HG03135 (cell line): ENCODE measurements at regions not wholly inside any gene's neighbourhood (a gene's known extent, or its start where the extent isn't known, plus 50 kb on each side); places are given as distances from the start of the nearest gene placed in this dataset.

Source experiments
- ATAC-seq: cut with Tn5 transposase; IDR thresholded peaks from one replicate; pipeline ENCODE4 v1.9.1; 2021; ENCODE audit warnings: mild to moderate bottlenecking, moderate library complexity; ENCODE audit not compliant: unreplicated experiment

GRCh38 chr16:77652399-77652798, 69.9 kb upstream of the NUDT7 start:
- ATAC-seq = no peak

- ATAC-seq = no peak
Measured at GRCh38 chr16:77657016-77657415, 65.3 kb upstream of the NUDT7 start.

DNA sequence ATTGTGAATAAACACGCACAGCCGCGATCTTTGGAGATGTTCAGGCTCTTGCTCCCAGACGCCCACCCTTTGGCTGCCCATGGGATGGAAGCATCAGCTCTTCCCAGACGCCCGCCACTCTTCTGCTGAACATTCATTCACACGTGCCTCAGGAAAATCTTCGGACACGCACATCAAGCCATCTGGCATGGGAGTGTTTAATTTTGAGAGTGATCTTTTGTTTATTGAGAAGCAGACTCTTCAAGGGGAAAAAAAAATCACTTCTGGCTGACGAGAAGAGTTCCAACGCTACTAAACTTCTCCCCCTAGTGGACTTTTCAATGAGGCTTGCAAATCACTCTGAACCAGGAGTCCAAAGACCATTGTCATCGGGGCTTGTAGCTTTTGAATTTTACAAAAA, 62.0 kb upstream of the NUDT7 start:
- no peak for ATAC-seq

DNA sequence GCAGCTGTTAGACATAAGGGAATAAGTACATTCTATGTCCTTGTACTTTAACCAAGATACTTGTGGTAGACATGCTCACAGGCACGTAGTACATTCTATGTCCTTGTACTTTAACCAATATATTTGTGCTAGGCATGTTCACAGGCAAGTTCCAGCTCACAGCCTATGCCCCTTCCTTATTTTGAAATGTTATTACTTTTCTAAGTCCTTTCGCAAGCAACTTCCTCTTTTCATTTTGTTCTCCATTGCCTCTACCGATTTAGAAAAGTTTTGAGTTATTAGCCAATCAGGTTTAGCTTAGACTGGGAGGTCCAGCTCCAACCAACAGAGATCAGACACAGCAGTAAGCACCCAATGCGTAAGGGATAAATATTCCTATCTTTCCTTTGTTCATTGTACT, 60.1 kb upstream of the NUDT7 start:
- no peak for ATAC-seq

- ATAC-seq = no peak
Measured at GRCh38 chr16:77663711-77664110, 58.6 kb upstream of the NUDT7 start.

DNA sequence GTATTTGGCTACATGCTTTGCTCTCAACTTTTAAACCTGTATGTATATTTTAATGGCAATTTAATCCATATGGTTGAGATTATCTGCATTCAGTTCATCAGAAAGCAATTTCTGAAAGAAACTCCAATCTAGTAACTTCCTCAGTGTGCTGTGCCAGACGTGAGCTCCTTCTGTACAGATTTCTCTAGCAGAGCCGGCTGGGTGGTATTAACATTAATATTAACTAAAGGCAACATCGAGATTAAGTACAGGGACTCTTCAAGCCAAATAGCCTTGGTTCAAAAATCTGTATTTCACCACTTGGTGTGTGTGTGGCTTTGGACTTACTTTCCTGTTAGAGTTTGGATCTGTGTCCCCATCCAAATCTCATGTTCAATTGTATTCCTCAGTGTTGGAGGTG, 55.5 kb upstream of the NUDT7 start:
- no peak for ATAC-seq

GRCh38 chr16:77668201-77668600, 54.1 kb upstream of the NUDT7 start:
- ATAC-seq = no peak

DNA sequence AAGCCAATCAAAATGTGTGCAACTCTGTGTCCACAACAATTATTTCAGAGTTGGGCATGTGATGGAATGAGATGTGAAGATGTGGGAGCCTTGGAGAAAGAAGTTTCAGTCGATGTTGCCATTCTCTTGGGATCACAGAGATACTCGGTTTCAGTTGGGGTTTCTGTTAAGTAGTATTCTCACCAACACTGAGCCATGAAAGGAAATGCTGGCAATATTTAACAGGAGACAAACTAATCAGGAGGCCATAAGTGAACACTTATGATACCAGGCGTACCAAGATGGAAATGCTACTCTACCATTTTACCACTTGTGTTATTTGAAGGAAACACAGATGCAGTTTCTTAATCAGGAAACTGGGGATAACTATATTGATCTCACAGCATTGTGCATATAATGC, 53.3 kb upstream of the NUDT7 start:
- no peak for ATAC-seq
